Left forelimb (tissue), 1 donor: ENCODE measurements at regions not wholly inside any gene's neighbourhood (a gene's known extent, or its start where the extent isn't known, plus 50 kb on each side); places are given as distances from the start of the nearest gene placed in this dataset.
"Not testable (repeated sequence)": the region's sequence is repeated elsewhere in the genome, so short reads cannot be mapped to it uniquely, and the experiment has no call there.

Source experiments
- DNase-seq: peaks from one replicate; pipeline ENCODE4 v3.0.0-alpha.2; 2018; ENCODE audit warnings: low spot score

GRCh38 chr14:84303140-84303539, 1226.8 kb upstream of the FLRT2 start:
- no peak for DNase-seq

DNA sequence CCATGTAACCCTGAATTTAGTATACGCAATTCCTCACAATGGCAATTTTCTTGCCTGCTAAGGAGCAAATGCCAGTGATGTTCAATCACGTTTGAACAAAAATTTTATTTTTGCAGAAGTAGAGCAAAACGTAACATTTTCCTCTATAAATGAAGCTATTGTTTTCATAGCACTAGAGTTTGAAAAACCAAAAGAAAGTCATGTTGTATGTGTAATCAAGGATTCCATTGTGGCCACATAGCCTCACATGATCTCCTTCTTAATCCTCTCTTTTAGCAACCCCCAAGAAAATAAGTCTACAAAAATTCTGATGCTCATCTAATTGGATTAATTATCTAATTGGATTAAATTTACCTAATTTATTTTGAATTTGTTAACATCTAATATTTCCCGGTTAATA, 1217.4 kb upstream of the FLRT2 start:
- DNase-seq = no peak

GRCh38 chr14:84323450-84323849, 1206.5 kb upstream of the FLRT2 start:
- no peak for DNase-seq

DNA sequence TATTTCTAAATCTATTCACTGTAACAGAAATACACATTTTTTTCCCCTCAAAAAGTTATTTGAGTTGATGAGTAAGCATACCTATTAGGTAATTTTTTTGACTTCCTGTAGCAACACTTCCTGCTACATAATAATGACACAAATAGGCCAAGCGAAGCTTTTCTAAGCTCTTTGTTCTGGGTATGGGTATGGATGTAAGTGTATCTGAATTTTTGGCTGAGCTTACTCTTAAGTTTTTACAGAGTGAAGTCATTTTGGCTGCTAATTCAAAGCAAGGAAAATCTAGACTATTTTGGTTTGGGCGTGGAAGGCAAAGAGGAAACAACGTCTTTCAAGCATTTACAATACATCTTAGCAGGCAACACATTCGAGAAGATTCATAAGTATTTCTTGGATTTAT, 1206.0 kb upstream of the FLRT2 start:
- no peak for DNase-seq

GRCh38 chr14:84336433-84336832, 1193.5 kb upstream of the FLRT2 start:
- DNase-seq = no peak

GRCh38 chr14:84340938-84341337, 1189.0 kb upstream of the FLRT2 start:
- no peak for DNase-seq

- DNase-seq = not testable (repeated sequence)
Measured at GRCh38 chr14:84341867-84342266, 1188.1 kb upstream of the FLRT2 start.

DNA sequence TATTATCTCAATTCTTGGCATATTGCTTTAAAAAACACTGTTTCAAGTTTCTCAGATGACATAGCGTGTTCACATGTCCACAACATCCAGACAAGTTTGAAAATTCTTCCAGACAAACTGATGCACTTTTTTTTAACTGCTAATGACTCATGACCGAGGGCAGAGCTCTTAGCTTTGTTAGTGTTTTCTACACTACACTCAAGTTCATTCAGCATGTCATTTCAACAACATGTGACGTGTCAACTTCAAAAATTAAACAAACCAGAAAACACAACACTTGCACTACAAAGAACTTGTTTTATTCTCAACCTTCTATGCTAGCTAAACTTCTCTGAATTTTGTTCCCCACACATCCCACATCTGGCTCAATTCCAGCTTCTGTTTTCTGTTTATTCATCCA, 1186.3 kb upstream of the FLRT2 start:
- no peak for DNase-seq

GRCh38 chr14:84351646-84352045, 1178.3 kb upstream of the FLRT2 start:
- no peak for DNase-seq

DNA sequence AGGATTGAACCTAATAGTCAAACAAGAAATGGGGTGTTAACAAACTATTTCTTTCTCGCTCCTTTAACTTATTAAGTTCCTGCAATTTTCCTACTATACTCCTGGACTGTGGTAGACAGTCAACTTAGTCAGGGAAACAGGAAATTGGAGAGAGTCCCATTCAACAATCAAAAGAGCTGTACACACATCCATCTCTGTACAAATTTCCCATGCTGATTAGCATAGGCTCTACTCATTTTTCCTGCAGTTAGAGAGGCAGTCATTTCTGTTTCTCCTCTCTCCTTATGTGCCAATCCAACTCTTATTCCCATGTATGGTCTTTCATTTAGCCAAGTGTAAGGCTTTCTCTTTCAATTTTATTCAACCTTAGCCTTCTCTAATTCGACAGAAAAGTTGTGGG, 1168.5 kb upstream of the FLRT2 start:
- no peak for DNase-seq

DNA sequence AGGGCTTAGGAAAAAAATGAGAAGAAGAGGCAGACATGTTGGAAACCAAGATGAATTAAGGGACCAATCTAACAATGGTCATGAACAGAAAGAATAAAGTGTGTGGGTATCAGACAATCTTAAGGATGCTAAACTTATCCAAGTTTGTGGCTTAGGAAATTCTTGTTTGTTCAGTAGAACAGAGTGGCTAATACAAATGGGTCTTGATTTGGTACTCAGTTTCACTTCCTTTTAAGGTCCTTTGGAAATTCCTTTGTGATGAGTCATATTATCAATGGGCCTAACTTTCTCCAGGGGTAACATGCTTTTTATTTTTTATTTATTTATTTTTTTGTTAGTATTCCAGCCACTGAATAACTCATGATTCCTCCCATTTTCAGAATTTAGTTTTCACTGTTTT, 1154.7 kb upstream of the FLRT2 start:
- no peak for DNase-seq

GRCh38 chr14:84390010-84390409, 1139.9 kb upstream of the FLRT2 start:
- no peak for DNase-seq

GRCh38 chr14:84397631-84398030, 1132.3 kb upstream of the FLRT2 start:
- no peak for DNase-seq

GRCh38 chr14:84399296-84399910, 1130.5 kb upstream of the FLRT2 start:
- no peak for DNase-seq

GRCh38 chr14:84401631-84402030, 1128.3 kb upstream of the FLRT2 start:
- no peak for DNase-seq

DNA sequence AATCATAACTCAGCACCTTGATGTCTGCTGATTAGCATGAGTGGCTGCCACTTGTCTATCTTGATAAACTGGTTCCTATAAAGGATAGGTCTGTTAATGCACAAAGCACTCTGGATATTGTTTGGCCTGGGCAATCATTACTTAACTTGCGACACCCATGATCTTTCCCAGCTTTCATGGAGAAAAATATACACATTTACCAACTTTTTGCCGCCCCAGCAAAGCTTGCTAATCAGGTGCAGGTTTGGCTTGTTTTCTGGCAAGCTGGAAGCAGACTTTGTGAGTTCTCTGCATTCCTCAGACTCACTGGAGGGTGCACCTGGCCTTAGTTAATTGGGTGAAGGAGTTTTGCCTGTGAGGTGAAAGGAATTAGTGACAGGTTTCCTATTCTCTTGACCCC, 1126.4 kb upstream of the FLRT2 start:
- no peak for DNase-seq

DNA sequence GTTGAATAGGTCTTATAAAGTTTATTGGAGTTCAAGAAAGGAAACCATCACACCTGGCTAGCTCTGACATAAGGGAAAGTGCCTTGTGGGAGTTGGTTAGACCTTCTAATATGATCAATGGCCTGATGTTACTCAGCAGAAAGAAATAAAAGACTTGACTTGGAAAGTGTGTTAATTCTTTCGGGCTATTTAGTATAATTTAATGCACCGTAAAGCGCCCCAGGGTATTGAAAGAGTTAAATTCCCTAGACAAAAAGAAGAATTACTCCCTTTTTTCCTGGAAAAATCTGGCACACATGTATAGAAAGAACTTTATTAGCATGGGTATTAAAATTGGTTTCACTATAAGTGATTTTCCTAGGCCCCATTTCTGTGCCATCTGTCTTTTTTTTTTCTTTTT, 1125.7 kb upstream of the FLRT2 start:
- no peak for DNase-seq

DNA sequence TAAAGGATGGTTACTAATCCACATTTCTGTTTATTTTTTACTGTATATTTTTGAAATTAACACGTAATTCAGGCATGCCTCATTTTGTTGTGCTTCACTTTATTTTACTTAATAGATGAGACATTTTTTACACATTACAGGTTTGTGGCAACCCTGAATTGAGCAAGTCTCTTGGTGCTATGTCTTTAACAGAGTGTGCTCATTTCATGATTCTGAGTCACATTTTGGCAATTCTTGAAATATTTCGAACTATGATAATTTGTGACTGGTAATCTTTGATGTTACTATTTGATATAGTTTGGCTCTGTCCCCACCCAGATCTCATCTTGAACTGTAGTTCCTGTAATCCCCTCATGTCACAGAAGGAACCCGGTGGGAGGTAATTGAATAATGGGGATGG, 1120.5 kb upstream of the FLRT2 start:
- DNase-seq = no peak

GRCh38 chr14:84410344-84410743, 1119.6 kb upstream of the FLRT2 start:
- no peak for DNase-seq

DNA sequence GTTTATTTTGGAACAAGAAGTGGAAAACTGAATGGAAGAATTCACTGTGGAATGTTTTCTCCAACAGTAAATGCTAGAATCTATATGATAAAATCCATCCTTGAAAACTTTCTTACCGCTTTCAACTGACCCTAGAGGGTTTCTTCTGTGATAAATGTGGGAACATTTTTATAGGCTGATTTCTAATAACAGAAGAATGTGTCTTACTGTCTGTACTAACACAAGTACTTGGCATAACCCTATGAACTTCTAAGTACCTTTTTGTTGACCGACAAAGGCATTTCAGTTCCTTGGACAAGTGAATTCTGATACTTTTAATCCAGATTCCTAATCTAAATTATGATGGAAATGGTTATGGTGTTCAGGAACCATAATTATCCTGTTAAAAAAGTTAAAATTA, 1109.7 kb upstream of the FLRT2 start:
- DNase-seq = no peak

DNA sequence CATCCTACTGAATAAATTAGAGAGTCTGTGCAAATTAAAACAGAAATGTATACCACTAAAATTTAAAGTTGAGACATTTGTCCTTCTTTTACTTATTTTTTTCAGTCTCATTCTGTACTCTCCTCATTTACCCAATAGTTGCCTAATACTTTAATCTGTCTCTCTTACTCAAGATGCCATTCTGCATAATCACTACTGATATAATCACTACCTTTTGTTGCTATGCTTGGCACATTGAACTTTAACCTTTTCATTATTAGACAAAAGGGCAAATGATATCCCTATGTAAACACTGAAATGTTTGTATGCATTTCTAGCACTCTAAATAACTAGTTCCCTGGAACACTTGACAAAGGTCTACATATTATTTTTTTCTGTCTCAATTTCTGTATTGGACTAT, 1108.3 kb upstream of the FLRT2 start:
- no peak for DNase-seq

GRCh38 chr14:84425968-84426367, 1104.0 kb upstream of the FLRT2 start:
- no peak for DNase-seq

DNA sequence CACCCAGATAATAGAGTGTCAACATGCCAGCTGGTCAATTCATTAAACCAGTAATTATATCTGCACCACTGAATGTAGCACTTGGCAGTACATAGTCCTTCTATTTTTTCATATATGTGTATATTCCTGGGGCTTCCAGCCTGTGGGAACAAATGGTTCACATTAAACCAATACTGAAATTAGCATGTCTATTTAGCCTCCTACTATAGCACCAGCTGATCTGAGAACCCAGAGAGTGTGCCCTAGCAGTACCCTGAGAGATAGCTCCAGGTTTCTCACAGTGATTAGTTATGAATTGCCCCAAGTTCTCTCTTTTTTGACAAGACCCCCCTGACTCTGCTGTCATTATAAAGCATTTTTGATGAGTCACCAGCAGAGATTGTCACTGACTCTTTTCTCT, 1097.3 kb upstream of the FLRT2 start:
- DNase-seq = no peak

DNA sequence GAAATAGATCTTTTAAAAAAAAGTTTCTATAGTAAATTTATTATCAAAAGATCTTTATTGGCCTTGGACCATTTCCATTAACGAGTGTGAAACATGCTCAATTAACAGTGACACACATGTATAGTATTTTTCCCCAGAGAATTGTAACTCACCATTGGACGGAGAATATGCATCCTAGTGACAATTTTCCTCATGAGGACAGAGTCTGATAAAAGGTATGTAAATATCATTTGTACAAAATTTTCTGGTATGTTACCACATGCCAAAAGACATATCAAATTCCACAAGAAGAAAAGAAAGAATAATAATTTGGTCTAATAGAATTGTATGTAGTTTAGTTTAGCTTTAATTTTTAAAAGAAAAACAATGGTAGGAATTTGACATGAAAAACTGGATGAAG, 1096.0 kb upstream of the FLRT2 start:
- no peak for DNase-seq

- DNase-seq = no peak
Measured at GRCh38 chr14:84435820-84436324, 1094.1 kb upstream of the FLRT2 start.
